ENCODE measurements at regions not wholly inside any gene's neighbourhood (a gene's known extent, or its start where the extent isn't known, plus 50 kb on each side); places are given as distances from the start of the nearest gene placed in this dataset.
A peak's percentile ranks its signal among the peaks of the same experiment; 100 is the strongest.

DNA sequence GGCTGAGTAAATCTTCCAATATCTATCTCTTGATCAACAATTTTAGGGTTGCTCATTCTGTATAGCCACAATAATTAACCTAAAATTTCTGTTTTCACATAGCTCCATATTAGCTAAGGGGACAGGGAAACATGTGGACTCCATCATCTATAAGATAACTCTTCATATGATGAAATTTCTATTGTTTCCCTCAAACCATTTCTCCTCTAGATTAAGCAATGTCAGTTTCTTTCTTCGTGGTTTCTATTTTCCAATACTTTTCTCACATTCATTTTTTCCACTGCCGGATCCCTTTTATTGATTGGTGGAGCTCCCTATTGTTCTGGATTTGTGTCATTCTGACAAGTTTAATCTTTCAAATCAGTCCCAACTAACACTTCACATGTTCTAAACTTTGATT lies 1221.3 kb upstream of the ZEB2 start:
- H3K4me2 ChIP-seq (ENCODE audit: extremely low read depth, insufficient read depth, low read length), result no peak overlapping the region
- no peaks in the 10 kb centered on the region for H4K20me1 ChIP-seq (ENCODE audit: control insufficient read depth, extremely low read depth, insufficient read depth, low read length)
- no peak overlapping the region for H3K9ac ChIP-seq (ENCODE audit: insufficient read depth, low read length)
- H3K27me3 ChIP-seq (ENCODE audit: control insufficient read depth, insufficient read depth, low read length), result no peaks in the 10 kb centered on the region
- H2AFZ ChIP-seq (ENCODE audit: low read length), result no peak overlapping the region
- DNase-seq (ENCODE audit: low read depth in 2 of 2), result no peak
- TF ChIP-seq, protein P1, sequence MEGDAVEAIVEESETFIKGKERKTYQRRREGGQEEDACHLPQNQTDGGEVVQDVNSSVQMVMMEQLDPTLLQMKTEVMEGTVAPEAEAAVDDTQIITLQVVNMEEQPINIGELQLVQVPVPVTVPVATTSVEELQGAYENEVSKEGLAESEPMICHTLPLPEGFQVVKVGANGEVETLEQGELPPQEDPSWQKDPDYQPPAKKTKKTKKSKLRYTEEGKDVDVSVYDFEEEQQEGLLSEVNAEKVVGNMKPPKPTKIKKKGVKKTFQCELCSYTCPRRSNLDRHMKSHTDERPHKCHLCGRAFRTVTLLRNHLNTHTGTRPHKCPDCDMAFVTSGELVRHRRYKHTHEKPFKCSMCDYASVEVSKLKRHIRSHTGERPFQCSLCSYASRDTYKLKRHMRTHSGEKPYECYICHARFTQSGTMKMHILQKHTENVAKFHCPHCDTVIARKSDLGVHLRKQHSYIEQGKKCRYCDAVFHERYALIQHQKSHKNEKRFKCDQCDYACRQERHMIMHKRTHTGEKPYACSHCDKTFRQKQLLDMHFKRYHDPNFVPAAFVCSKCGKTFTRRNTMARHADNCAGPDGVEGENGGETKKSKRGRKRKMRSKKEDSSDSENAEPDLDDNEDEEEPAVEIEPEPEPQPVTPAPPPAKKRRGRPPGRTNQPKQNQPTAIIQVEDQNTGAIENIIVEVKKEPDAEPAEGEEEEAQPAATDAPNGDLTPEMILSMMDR (conservative IDR thresholded peaks at IDR 0.05 in 1 of 2, IDR thresholded peaks at IDR 0.05 in 1 of 2; ENCODE audit: low read depth in 1 of 2, low read length in 2 of 2), result no peak
- TF ChIP-seq EZH2 (IDR thresholded peaks at IDR 0.05; ENCODE audit: low read length, missing control alignments), result no peak
- H3K9me3 ChIP-seq (ENCODE audit: control insufficient read depth, insufficient read depth, low read depth, low read length), result no peaks in the 10 kb centered on the region
- no peak overlapping the region for H3K27ac ChIP-seq (ENCODE audit: insufficient read depth, low read length)
- no peaks in the 10 kb centered on the region for H3K36me3 ChIP-seq (ENCODE audit: control insufficient read depth, insufficient read depth, low read length)
- H3K4me3 ChIP-seq (replicated peaks in 1 of 4; ENCODE audit: control extremely low read depth in 1 of 4, insufficient read depth in 1 of 4, low read depth in 3 of 4, low read length in 4 of 4), result no peak overlapping the region
- H3K4me1 ChIP-seq (ENCODE audit: control insufficient read depth, extremely low read depth, insufficient read depth, low read length), result peaks cover 6% of the 10 kb centered on the region
- H3K79me2 ChIP-seq (ENCODE audit: control insufficient read depth, insufficient read depth, low read length), result no peaks in the 10 kb centered on the region

DNA sequence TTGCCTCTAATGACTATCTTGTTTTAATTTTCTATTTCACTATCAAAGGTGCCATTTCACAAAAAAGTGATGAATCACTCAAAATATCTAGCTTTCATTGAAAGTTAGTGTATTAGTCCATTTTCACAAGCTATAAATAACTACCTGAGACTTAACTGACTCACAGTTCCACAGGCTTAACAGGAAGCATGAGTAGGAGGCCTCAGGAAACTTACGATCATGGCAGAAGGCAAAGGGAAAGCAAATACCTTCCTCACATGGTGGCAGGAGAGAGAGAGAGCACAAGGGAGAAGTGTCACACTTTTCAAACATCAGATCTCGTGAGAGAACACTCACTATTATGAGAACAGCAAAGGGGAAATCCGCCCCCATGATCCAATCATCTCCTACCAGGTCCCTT lies 1220.4 kb upstream of the ZEB2 start:
- no peak overlapping the region for H3K4me2 ChIP-seq (ENCODE audit: extremely low read depth, insufficient read depth, low read length)
- H3K27me3 ChIP-seq (ENCODE audit: control insufficient read depth, insufficient read depth, low read length), result no peaks in the 10 kb centered on the region
- H2AFZ ChIP-seq (ENCODE audit: low read length), result peak overlapping the region; percentile 41
- no peak overlapping the region for H3K4me3 ChIP-seq (replicated peaks in 1 of 4; ENCODE audit: control extremely low read depth in 1 of 4, insufficient read depth in 1 of 4, low read depth in 3 of 4, low read length in 4 of 4)
- H3K79me2 ChIP-seq (ENCODE audit: control insufficient read depth, insufficient read depth, low read length), result no peaks in the 10 kb centered on the region
- DNase-seq (ENCODE audit: low read depth in 2 of 2), result peak in 1 of 2 donors; percentile 76
- H3K4me1 ChIP-seq (ENCODE audit: control insufficient read depth, extremely low read depth, insufficient read depth, low read length), result peaks cover 6% of the 10 kb centered on the region
- H3K36me3 ChIP-seq (ENCODE audit: control insufficient read depth, insufficient read depth, low read length), result no peaks in the 10 kb centered on the region
- H3K27ac ChIP-seq (ENCODE audit: insufficient read depth, low read length), result no peak overlapping the region
- no peaks in the 10 kb centered on the region for H3K9me3 ChIP-seq (ENCODE audit: control insufficient read depth, insufficient read depth, low read depth, low read length)
- H3K9ac ChIP-seq (ENCODE audit: insufficient read depth, low read length), result no peak overlapping the region
- no peak for TF ChIP-seq EZH2 (IDR thresholded peaks at IDR 0.05; ENCODE audit: low read length, missing control alignments)
- TF ChIP-seq, protein P1 (conservative IDR thresholded peaks at IDR 0.05 in 1 of 2, IDR thresholded peaks at IDR 0.05 in 1 of 2; ENCODE audit: low read depth in 1 of 2, low read length in 2 of 2), result no peak
- no peaks in the 10 kb centered on the region for H4K20me1 ChIP-seq (ENCODE audit: control insufficient read depth, extremely low read depth, insufficient read depth, low read length)

DNA sequence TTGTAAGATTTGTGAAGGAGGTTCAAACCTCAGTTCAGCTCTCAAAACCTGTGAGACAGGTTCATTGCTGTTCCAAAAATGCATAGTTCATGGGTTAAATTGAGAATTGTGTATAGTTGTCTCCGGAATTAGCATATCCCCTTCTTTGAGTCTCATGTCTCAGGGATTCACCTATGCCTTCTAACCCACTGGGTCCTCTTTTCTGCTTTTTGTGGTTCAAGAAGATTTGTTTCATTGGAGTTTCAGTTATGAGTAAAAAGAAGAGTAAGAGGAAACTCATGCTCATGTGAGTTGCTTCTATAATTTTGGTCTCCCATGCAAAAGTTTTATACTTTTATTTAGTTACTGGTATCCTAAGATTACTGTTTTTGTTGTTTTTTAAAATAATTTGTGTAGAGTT lies 1219.8 kb upstream of the ZEB2 start:
- Histone ChIP-seq H3K9me3 (ENCODE audit: control insufficient read depth, insufficient read depth, low read depth, low read length) (no peaks in the 10 kb centered on the region), H3K4me1 (ENCODE audit: control insufficient read depth, extremely low read depth, insufficient read depth, low read length) (peaks cover 2% of the 10 kb centered on the region), H3K36me3 (ENCODE audit: control insufficient read depth, insufficient read depth, low read length) (no peaks in the 10 kb centered on the region), H3K27ac (ENCODE audit: insufficient read depth, low read length) (no peak overlapping the region), H3K9ac (ENCODE audit: insufficient read depth, low read length) (no peak overlapping the region), H3K4me2 (ENCODE audit: extremely low read depth, insufficient read depth, low read length) (no peak overlapping the region), H3K79me2 (ENCODE audit: control insufficient read depth, insufficient read depth, low read length) (no peaks in the 10 kb centered on the region), H3K27me3 (ENCODE audit: control insufficient read depth, insufficient read depth, low read length) (no peaks in the 10 kb centered on the region), H4K20me1 (ENCODE audit: control insufficient read depth, extremely low read depth, insufficient read depth, low read length) (no peaks in the 10 kb centered on the region), H2AFZ (ENCODE audit: low read length) (no peak overlapping the region), H3K4me3 (replicated peaks in 1 of 4; ENCODE audit: control extremely low read depth in 1 of 4, insufficient read depth in 1 of 4, low read depth in 3 of 4, low read length in 4 of 4) (no peak overlapping the region)
- no peak for TF ChIP-seq EZH2 (IDR thresholded peaks at IDR 0.05; ENCODE audit: low read length, missing control alignments)
- TF ChIP-seq, protein P1 (conservative IDR thresholded peaks at IDR 0.05 in 1 of 2, IDR thresholded peaks at IDR 0.05 in 1 of 2; ENCODE audit: low read depth in 1 of 2, low read length in 2 of 2), result no peak
- no peak for DNase-seq (ENCODE audit: low read depth in 2 of 2)

All from fibroblast of lung (primary cell).